ENCODE measurements at regions not wholly inside any gene's neighbourhood (a gene's known extent, or its start where the extent isn't known, plus 50 kb on each side); places are given as distances from the start of the nearest gene placed in this dataset.
"Not testable (repeated sequence)": the region's sequence is repeated elsewhere in the genome, so short reads cannot be mapped to it uniquely, and the experiment has no call there.

- DNase-seq: no peak
These were observed 1107.0 kb upstream of the SEMA6A start for GRCh38 chr5:117681431-117682254.

GRCh38 chr5:117680426-117680825, 1105.8 kb upstream of the SEMA6A start:
- no peak for DNase-seq

- DNase-seq: no peak
These were observed 1104.4 kb upstream of the SEMA6A start for GRCh38 chr5:117679046-117679445.

- DNase-seq: no peak
These were observed 1101.0 kb upstream of the SEMA6A start for GRCh38 chr5:117675646-117676045.

GRCh38 chr5:117671551-117671950, 1096.9 kb upstream of the SEMA6A start:
- no peak for DNase-seq

GRCh38 chr5:117667105-117667504, 1092.5 kb upstream of the SEMA6A start:
- no peak for DNase-seq

- DNase-seq: no peak
These were observed 1090.5 kb upstream of the SEMA6A start for GRCh38 chr5:117665121-117665520.

GRCh38 chr5:117662361-117662760, 1087.7 kb upstream of the SEMA6A start:
- DNase-seq: no peak

- no peak for DNase-seq
These were observed 1082.9 kb upstream of the SEMA6A start for GRCh38 chr5:117657541-117657940.

- DNase-seq: no peak
These were observed 1078.3 kb upstream of the SEMA6A start for GRCh38 chr5:117652958-117653280.

- DNase-seq: no peak
These were observed 1077.7 kb upstream of the SEMA6A start for GRCh38 chr5:117652036-117652957.

- no peak for DNase-seq
These were observed 1075.2 kb upstream of the SEMA6A start for GRCh38 chr5:117649821-117650220.

GRCh38 chr5:117645400-117645799, 1070.8 kb upstream of the SEMA6A start:
- no peak for DNase-seq

- no peak for DNase-seq
These were observed 1064.0 kb upstream of the SEMA6A start for GRCh38 chr5:117638581-117638980.

GRCh38 chr5:117633093-117633492, 1058.5 kb upstream of the SEMA6A start:
- no peak for DNase-seq

GRCh38 chr5:117624201-117624600, 1049.6 kb upstream of the SEMA6A start:
- no peak for DNase-seq

- DNase-seq: peak; percentile 54
These were observed 1048.6 kb upstream of the SEMA6A start for GRCh38 chr5:117623042-117623805.

GRCh38 chr5:117621921-117622320, 1047.3 kb upstream of the SEMA6A start:
- DNase-seq: no peak

GRCh38 chr5:117615226-117615625, 1040.6 kb upstream of the SEMA6A start:
- no peak for DNase-seq

GRCh38 chr5:117614408-117614807, 1039.8 kb upstream of the SEMA6A start:
- no peak for DNase-seq

- DNase-seq: no peak
These were observed 1030.2 kb upstream of the SEMA6A start for GRCh38 chr5:117604845-117605244.

GRCh38 chr5:117599811-117600210, 1025.2 kb upstream of the SEMA6A start:
- DNase-seq: not testable (repeated sequence)

GRCh38 chr5:117594166-117594565, 1019.5 kb upstream of the SEMA6A start:
- no peak for DNase-seq

Measured in left hindlimb (tissue), 1 donor.